H1 (cell line): ENCODE measurements at regions not wholly inside any gene's neighbourhood (a gene's known extent, or its start where the extent isn't known, plus 50 kb on each side); places are given as distances from the start of the nearest gene placed in this dataset.

Experiments used
- POLR2A ChIP-seq, 2 experiments: IDR thresholded peaks; 1 replicate in 1 of 2; 2 replicates in 1 of 2; pipeline ENCODE4 v1.6.1; 2011; ENCODE audit warnings: low read depth in 2 of 2, low read length in 2 of 2, mild to moderate bottlenecking in 2 of 2; ENCODE audit errors: control extremely low read depth in 1 of 2
- TF ChIP-seq, protein P1 (sequence below), 3 experiments: IDR thresholded peaks; 1 replicate in 2 of 3; 2 replicates in 1 of 3; pipeline versions ENCODE4 v1.5.1 to v1.6.1; 2011; ENCODE audit warnings: low read length in 3 of 3, mild to moderate bottlenecking in 3 of 3, inconsistent platforms in 2 of 3, low read depth in 1 of 3, moderate library complexity in 1 of 3; ENCODE audit not compliant: insufficient read depth in 1 of 3; ENCODE audit errors: control extremely low read depth in 1 of 3

DNA sequence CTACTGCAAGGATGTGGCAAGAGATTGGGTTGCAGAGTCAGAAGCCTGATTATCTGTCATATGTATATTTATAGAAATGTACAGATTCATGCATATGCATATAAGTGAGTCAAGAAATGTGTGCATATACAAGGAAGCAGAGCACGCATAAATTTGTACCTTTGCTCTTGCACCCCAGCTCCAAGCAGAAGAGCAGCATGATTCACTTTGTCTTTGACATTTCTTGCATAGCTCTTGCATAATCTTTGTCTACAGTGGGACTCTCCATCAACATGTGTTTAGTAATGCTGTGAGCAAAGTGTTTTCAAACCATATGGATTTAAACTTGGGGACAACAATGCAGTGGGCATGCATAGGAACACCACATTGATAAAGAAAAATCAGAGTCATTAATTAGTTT, 330.7 kb upstream of the DCN start:
- TF ChIP-seq, protein P1, sequence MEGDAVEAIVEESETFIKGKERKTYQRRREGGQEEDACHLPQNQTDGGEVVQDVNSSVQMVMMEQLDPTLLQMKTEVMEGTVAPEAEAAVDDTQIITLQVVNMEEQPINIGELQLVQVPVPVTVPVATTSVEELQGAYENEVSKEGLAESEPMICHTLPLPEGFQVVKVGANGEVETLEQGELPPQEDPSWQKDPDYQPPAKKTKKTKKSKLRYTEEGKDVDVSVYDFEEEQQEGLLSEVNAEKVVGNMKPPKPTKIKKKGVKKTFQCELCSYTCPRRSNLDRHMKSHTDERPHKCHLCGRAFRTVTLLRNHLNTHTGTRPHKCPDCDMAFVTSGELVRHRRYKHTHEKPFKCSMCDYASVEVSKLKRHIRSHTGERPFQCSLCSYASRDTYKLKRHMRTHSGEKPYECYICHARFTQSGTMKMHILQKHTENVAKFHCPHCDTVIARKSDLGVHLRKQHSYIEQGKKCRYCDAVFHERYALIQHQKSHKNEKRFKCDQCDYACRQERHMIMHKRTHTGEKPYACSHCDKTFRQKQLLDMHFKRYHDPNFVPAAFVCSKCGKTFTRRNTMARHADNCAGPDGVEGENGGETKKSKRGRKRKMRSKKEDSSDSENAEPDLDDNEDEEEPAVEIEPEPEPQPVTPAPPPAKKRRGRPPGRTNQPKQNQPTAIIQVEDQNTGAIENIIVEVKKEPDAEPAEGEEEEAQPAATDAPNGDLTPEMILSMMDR (IDR thresholded peaks at IDR 0.05; ENCODE audit: control extremely low read depth in 1 of 3, insufficient read depth in 1 of 3, low read depth in 1 of 3, low read length in 3 of 3) = no peak
- no peak for TF ChIP-seq POLR2A (IDR thresholded peaks at IDR 0.05; ENCODE audit: control extremely low read depth in 1 of 2, low read depth in 2 of 2, low read length in 2 of 2)
